ENCODE measurements at regions not wholly inside any gene's neighbourhood (a gene's known extent, or its start where the extent isn't known, plus 50 kb on each side); places are given as distances from the start of the nearest gene placed in this dataset.

- DNase-seq (ENCODE audit: low read depth in 2 of 3, low spot score in 1 of 3), result no peak
Measured at GRCh38 chr13:106302011-106302410, 233.5 kb downstream of the EFNB2 start.

DNA sequence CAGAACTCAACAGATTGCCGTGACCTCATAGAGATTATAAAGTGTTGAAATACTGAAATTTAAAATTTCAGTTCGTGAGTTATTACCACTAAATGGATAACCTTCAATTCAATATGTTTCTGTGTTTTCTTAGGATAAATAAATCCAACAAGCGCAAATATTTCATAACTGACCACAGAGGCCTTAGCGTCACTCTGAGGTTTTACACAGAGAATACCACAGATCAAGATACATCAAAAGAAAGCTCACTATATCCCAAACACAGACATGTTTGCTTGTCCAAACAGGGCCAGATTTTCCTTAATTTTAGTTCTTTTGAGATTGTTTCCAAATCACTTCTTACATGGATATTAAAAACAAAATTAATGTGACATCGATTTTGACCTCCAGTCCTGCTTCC, 235.8 kb downstream of the EFNB2 start:
- no peak for DNase-seq (ENCODE audit: low read depth in 2 of 3, low spot score in 1 of 3)

- DNase-seq (ENCODE audit: low read depth in 2 of 3, low spot score in 1 of 3), result no peak
Measured at GRCh38 chr13:106297283-106297682, 238.2 kb downstream of the EFNB2 start.

DNA sequence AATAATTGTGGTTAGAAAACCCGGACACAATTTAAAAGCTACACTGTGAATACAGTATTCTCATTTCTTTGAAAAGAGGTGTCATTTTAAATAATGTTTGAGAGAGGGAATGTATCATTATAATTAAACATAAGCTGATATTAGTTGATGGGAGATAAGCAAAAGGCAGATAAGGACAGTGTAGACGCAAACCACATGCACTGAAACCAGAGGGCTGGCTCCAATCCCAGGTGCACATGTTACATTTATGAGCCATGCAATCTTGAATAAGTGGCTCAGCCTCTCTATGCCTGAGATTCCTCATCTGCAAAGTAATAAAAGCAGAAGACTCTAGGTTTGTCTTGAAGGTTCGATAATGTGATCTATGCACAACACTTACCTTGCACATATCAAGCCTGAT, 238.7 kb downstream of the EFNB2 start:
- no peak for DNase-seq (ENCODE audit: low read depth in 2 of 3, low spot score in 1 of 3)

DNA sequence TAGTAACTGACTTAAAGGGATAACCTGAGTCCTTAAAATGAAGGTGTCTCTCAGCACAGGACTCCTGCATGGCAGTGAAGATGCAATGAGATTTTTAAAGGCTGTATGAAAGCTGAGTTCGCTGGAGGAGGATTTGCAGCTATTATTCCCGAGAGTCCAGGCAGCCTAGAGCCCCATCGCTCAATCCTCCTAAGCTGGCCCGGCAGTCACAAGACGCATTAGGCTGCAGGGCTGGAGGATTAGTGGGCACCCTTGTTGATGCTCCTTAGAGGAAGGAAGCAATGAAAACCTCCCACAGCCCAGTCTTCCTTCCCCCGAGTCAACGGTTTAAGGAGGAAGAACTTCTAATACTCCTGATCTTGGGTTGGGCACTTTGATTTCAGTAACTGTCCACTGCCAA, 239.5 kb downstream of the EFNB2 start:
- DNase-seq (ENCODE audit: low read depth in 2 of 3, low spot score in 1 of 3), result no peak

DNA sequence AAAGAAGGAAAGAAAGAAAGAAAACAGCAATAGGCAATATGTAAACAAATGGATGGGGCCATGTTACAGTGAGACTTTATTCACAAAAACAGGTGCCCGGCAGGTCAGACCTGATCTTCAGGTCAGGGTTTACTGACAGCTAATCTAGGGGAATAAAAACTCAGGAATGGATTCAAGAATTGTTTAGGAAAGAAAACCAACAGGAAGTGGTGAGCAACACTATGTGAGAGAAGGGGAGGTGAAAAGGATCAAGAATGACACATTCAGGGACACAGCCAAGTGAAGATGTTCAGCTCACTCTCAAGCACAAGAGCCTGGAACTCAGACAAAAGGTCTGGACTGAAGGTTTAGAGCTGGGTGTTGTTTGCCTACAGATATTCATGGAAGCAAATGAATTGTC, 244.5 kb downstream of the EFNB2 start:
- no peak for DNase-seq (ENCODE audit: low read depth in 2 of 3, low spot score in 1 of 3)

DNA sequence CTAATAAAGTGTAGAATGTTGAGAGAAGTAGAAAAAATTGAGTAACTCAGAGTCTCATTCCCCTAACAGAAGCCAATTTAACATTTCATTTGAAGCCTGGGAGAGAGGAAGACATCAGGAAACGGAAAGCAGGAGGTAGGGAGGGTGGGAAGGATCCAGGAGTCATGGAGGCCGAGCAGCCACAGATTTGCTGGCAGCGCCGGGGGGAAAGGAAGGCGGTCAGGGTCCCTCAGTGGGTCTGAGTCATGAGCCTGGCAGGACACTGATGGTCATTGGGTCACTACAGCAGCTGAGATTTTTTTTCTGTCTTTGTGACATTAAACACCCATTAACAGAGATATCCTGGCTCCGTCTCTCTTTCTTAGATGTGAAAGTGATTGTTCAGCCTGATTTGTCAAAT, 248.1 kb downstream of the EFNB2 start:
- DNase-seq (ENCODE audit: low read depth in 2 of 3, low spot score in 1 of 3), result no peak

DNA sequence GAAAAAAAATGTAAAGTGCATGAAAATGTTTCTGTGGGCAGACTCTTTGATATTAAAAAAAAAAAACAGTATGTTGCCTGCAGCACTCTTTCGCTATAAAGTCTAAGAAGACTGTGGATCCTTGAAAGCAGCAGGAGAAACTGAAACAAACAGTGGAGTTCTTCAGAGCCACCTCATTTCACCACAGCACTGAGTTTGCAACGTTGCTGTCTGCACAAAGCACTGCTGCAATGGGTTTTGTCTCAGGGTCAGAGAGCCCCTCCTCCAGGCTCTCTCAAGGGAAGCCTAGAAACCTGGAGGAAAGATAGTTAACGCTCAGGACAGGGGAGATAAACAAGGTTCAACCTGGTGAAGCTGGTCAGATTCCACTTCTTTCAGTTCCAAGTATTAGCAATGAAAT, 248.7 kb downstream of the EFNB2 start:
- no peak for DNase-seq (ENCODE audit: low read depth in 2 of 3, low spot score in 1 of 3)

- DNase-seq (ENCODE audit: low read depth in 2 of 3, low spot score in 1 of 3), result no peak
Measured at GRCh38 chr13:106284358-106284757, 251.1 kb downstream of the EFNB2 start.

DNA sequence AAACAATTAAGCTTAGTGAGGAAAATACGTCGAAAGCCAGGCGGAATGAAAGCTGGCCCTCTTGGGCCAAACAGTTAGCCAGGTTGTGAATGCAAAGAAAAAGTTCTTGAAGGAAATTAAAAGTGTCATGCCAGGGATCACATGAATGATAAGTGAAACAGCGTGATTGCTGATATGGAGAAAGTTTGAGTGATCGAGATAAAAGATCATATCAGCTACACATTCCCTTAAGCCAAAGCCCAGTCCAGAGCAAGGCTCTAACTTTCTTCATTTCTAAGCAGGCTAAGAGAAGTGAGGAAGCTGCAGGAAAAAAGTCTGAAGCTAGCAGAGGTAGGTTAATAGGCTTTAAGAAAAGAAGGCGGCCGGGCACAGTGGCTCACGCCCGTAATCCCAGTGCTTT, 254.0 kb downstream of the EFNB2 start:
- DNase-seq (ENCODE audit: low read depth in 2 of 3, low spot score in 1 of 3), result no peak

DNA sequence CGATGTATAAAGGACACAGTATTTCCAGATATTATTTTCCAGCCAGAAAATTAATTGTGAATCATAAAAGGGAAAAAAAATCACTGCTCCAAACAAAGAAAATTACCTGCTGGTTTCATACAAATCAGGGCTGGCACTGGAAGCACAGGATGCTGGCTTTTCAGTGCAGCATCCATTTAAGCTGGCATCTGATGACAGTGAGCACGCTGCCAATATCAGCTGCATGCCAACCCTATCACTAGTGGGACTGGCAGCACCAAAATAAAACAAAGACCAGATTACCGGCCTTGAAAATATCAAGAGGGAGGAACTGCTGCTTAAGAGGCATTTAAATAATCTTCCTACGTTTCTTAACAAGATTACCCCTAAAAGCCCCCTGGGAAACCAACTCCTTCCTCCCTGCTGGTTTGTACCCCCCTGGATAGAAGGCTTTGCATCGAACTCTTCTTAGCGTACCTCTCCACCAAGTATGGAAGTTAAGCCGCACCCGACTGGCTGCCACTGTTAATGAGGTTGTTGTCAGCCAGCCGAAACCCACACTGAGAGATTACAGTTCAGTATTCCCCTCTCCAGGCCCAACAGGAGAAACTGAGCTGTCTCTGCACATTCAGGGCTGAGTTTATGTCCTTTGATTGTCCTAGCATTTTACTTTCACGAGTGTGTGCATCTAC, 257.8 kb downstream of the EFNB2 start:
- DNase-seq (ENCODE audit: low read depth in 2 of 3, low spot score in 1 of 3), result no peak

GRCh38 chr13:106276876-106277275, 258.6 kb downstream of the EFNB2 start:
- no peak for DNase-seq (ENCODE audit: low read depth in 2 of 3, low spot score in 1 of 3)

DNA sequence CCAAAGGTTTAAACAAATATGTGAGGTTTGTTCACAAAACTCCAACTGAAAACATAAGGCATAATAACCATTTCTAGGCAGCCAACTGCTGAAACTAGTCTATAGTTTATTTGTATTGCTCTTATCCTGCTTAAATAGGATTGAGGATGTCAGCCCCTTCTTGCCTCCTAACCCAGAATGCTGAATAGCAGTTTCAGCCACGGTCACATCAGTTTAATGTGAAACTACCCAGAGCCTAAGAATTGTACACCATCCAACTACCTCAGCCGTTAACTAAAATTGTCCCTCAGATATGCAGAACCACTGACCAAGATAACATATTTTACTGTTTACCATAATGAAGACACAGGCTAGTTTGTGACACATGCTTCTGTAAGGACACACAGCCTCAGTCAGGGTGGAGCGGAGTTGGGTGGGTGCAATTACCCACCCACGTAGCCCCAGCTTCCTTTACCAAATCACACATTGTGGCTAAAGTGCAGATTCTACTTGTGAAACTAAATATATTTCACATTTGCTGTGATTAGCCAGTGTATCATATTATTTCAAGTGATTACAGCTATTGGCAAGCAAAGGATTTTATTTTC, 259.9 kb downstream of the EFNB2 start:
- no peak for DNase-seq (ENCODE audit: low read depth in 2 of 3, low spot score in 1 of 3)

DNA sequence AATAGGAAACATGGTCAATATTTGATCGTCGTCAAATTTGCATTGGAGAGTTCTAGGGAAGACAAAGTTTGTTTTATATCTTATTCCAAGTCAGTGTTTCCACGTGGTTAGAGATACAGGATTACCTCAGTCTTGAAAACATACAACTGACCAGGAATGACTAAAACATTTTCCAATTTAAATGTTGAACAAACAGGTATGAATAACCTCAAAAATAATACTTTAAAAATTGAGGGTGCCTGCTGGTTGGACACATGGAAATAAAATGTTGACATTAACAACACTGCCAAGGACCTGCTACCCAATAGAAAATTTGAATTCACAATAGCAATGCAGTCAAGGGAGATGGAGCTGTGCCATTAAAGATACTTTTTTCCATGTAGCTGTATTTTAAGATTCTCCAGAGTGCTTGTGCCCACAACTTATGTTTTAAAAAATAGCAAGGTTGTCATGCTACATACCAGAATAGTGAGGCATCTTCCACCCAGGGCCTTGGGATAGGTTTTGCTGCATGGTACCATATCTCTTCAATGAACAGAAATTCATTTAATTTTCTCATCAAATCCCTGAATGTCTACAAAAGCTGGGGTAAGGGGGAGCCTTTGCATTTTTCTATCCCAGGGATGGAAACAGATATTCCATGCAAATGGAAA, 260.8 kb downstream of the EFNB2 start:
- DNase-seq (ENCODE audit: low read depth in 2 of 3, low spot score in 1 of 3), result no peak

DNA sequence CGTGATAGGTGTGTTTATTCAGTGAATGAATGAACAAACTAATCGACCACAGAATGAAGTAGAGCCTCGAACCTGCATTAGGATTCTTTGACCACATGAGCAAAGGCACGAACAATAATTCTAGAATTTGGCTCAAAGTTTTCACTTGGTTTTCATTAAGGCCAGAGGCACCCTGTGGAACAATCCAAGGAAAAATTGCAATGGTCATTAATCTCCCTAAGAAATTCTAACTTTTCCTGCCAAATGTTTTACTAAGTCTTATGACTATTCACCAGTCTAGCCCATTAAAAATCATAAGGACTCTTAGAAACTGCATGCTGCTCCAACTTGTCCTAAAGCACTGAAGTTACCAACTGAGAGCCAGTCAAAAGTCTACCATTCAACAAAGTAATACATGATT, 271.7 kb downstream of the EFNB2 start:
- no peak for DNase-seq (ENCODE audit: low read depth in 2 of 3, low spot score in 1 of 3)

- DNase-seq (ENCODE audit: low read depth in 2 of 3, low spot score in 1 of 3), result no peak
Measured at GRCh38 chr13:106262886-106263285, 272.6 kb downstream of the EFNB2 start.

DNA sequence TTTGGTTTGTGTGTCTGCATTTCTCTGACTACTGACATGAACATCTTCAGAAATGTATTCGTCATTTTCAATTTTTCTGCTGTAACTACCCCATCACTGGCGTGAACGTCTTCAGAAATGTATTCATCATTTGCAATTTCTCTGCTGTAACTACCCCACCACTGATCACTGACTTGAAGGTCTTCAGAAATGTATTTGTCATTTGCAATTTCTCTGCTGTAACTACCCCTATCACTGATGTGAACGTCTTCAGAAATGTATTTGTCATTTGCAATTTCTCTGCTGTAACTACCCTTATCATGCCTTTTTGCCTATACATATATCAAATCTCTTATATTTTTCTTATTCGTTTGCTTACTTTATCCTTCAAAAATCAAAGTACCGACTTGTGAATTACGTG, 274.0 kb downstream of the EFNB2 start:
- DNase-seq (ENCODE audit: low read depth in 2 of 3, low spot score in 1 of 3), result no peak

- DNase-seq (ENCODE audit: low read depth in 2 of 3, low spot score in 1 of 3), result no peak
Measured at GRCh38 chr13:106260352-106260751, 275.1 kb downstream of the EFNB2 start.

DNA sequence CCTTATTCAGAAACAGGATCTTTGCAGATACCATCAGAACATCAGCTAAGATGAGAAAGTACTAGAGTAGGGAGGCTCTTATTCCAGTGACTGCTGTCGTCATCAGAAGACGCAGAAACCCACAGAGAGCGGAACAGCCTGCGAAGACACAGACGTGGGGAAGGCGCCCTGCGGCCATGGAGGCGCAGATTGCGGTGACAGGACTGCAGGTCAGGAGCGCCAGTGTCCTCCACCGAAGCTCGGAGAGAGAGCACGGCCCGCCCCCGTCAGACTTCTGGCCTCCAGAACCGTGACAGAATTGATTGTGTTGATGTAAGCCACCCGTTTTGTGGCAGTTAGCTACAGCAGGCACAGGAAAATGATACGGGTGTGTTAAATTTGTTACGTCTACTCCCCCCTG, 275.5 kb downstream of the EFNB2 start:
- DNase-seq (ENCODE audit: low read depth in 2 of 3, low spot score in 1 of 3), result no peak

GRCh38 chr13:106246666-106247188, 288.7 kb downstream of the EFNB2 start:
- DNase-seq (ENCODE audit: low read depth in 2 of 3, low spot score in 1 of 3), result no peak

DNA sequence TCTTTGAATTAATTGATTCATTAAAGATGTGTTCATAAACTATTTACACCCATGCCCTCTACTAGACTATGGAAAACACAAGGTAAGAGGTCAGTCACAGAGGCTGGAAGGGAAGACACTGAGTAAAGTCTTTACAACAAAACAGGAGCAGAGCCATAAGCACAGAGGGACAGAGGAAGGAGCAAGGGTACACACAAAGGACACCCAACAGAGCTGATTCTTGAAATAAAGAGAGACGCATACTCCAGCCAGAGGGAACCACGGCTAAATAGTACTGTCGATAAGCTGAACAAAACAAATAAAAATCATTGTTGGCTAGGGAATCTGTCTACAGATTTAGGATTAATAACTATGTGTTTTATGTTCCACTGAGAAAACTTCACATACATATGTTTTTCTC, 289.2 kb downstream of the EFNB2 start:
- DNase-seq (ENCODE audit: low read depth in 2 of 3, low spot score in 1 of 3), result no peak

GRCh38 chr13:106243011-106243565, 292.4 kb downstream of the EFNB2 start:
- no peak for DNase-seq (ENCODE audit: low read depth in 2 of 3, low spot score in 1 of 3)
